WTC11 (cell line): ENCODE measurements at regions not wholly inside any gene's neighbourhood (a gene's known extent, or its start where the extent isn't known, plus 50 kb on each side); places are given as distances from the start of the nearest gene placed in this dataset.
"Not testable (repeated sequence)": the region's sequence is repeated elsewhere in the genome, so short reads cannot be mapped to it uniquely, and the experiment has no call there.

Experiments used
- CTCF ChIP-seq: fragments of 200-600 bp; IDR thresholded peaks from 2 replicates; pipeline ENCODE4 v1.8.0; 2022; ENCODE audit warnings: antibody characterized with exemption
- ESRRA ChIP-seq: sonication (generic); formaldehyde crosslinking; IDR thresholded peaks from 2 replicates; pipeline ENCODE4 v1.8.1; 2022; ENCODE audit warnings: mild to moderate bottlenecking, missing genetic modification reagents, borderline replicate concordance
- ETV6 ChIP-seq: sonication (generic); formaldehyde crosslinking; IDR thresholded peaks from 2 replicates; pipeline ENCODE4 v1.8.1; 2022; ENCODE audit warnings: mild to moderate bottlenecking, missing genetic modification reagents
- GABPB1 ChIP-seq: sonication (generic); formaldehyde crosslinking; IDR thresholded peaks from 2 replicates; pipeline ENCODE4 v1.8.1; 2023; ENCODE audit warnings: mild to moderate bottlenecking, missing genetic modification reagents
- JUN ChIP-seq: sonication (generic); formaldehyde crosslinking; IDR thresholded peaks from 2 replicates; pipeline ENCODE4 v1.8.0; 2023; ENCODE audit warnings: mild to moderate bottlenecking, missing genetic modification reagents
- NFATC4 ChIP-seq: fragments of 250-450 bp; sonication (Bioruptor Pico); IDR thresholded peaks from 2 replicates; pipeline ENCODE4 v1.9.0; 2021; ENCODE audit warnings: mild to moderate bottlenecking
- PREB ChIP-seq: sonication (generic); formaldehyde crosslinking; IDR thresholded peaks from 2 replicates; pipeline ENCODE4 v1.8.1; 2022; ENCODE audit warnings: mild to moderate bottlenecking, missing genetic modification reagents, moderate library complexity, borderline replicate concordance
- SOX15 ChIP-seq: fragments of 250-450 bp; sonication (Bioruptor Pico); IDR thresholded peaks from 2 replicates; pipeline ENCODE4 v1.9.0; 2021; ENCODE audit warnings: mild to moderate bottlenecking
- SP1 ChIP-seq: sonication (generic); formaldehyde crosslinking; conservative IDR thresholded peaks from 2 replicates; pipeline ENCODE4 v1.8.1; 2022; ENCODE audit warnings: missing genetic modification reagents
- TF ChIP-seq, protein P1 (sequence below): sonication (generic); formaldehyde crosslinking; IDR thresholded peaks from 2 replicates; pipeline ENCODE4 v1.8.0; 2022; ENCODE audit warnings: mild to moderate bottlenecking, missing genetic modification reagents
- TF ChIP-seq, protein P2 (sequence below): sonication (generic); formaldehyde crosslinking; IDR thresholded peaks from 2 replicates; pipeline ENCODE4 v1.8.0; 2022; ENCODE audit warnings: mild to moderate bottlenecking, missing genetic modification reagents
- TF ChIP-seq, protein P3 (sequence below): sonication (generic); formaldehyde crosslinking; IDR thresholded peaks from 2 replicates; pipeline ENCODE4 v1.8.1; 2023; ENCODE audit warnings: mild to moderate bottlenecking, missing genetic modification reagents, moderate library complexity

GRCh38 chr16:33961536-33961935 lies 502.1 kb downstream of the TP53TG3F start:
- TF ChIP-seq SOX15 (CRISPR knock-in tag); ETV6; ESRRA (CRISPR knock-in tag); JUN (CRISPR knock-in tag); NFATC4; CTCF; GABPB1 (CRISPR knock-in tag); SP1 (CRISPR knock-in tag); PREB (CRISPR knock-in tag): not testable (repeated sequence)
- TF ChIP-seq, protein P1, sequence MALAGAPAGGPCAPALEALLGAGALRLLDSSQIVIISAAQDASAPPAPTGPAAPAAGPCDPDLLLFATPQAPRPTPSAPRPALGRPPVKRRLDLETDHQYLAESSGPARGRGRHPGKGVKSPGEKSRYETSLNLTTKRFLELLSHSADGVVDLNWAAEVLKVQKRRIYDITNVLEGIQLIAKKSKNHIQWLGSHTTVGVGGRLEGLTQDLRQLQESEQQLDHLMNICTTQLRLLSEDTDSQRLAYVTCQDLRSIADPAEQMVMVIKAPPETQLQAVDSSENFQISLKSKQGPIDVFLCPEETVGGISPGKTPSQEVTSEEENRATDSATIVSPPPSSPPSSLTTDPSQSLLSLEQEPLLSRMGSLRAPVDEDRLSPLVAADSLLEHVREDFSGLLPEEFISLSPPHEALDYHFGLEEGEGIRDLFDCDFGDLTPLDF (CRISPR knock-in tag), result not testable (repeated sequence)
- TF ChIP-seq, protein P2, sequence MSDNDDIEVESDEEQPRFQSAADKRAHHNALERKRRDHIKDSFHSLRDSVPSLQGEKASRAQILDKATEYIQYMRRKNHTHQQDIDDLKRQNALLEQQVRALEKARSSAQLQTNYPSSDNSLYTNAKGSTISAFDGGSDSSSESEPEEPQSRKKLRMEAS (CRISPR knock-in tag), result not testable (repeated sequence)
- TF ChIP-seq, protein P3, sequence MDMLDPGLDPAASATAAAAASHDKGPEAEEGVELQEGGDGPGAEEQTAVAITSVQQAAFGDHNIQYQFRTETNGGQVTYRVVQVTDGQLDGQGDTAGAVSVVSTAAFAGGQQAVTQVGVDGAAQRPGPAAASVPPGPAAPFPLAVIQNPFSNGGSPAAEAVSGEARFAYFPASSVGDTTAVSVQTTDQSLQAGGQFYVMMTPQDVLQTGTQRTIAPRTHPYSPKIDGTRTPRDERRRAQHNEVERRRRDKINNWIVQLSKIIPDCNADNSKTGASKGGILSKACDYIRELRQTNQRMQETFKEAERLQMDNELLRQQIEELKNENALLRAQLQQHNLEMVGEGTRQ, result not testable (repeated sequence)
